ENCODE measurements at regions not wholly inside any gene's neighbourhood (a gene's known extent, or its start where the extent isn't known, plus 50 kb on each side); places are given as distances from the start of the nearest gene placed in this dataset.

- Mint-ChIP-seq H3K4me3 (no peak overlapping the region), H3K9me3 (peaks cover 4 to 9% (median 8%) of the 10 kb centered on the region in 7 donors), H3K36me3 (peaks cover 0 to 10% of the 10 kb centered on the region in 2 donors), H3K4me1 (no peaks in the 10 kb centered on the region), H3K27ac (no peak overlapping the region), H3K27me3 (peaks cover 24 to 28% (median 27%) of the 10 kb centered on the region in 3 donors)
- no peak for ATAC-seq (ENCODE audit: low read depth in 2 of 2)
- DNase-seq: no peak
Observed at GRCh38 chr2:48016225-48017019, 110.1 kb upstream of the FBXO11 start.

GRCh38 chr2:48017136-48017535 is 110.8 kb upstream of the FBXO11 start:
- Mint-ChIP-seq H3K27ac (no peak overlapping the region), H3K9me3 (peaks cover 7 to 14% (median 9%) of the 10 kb centered on the region in 7 donors), H3K36me3 (peaks cover 0 to 18% of the 10 kb centered on the region in 2 donors), H3K27me3 (peaks cover 31 to 34% (median 33%) of the 10 kb centered on the region in 3 donors), H3K4me1 (no peaks in the 10 kb centered on the region), H3K4me3 (no peak overlapping the region)
- ATAC-seq (ENCODE audit: low read depth in 2 of 2) (no peak), DNase-seq (no peak)

GRCh38 chr2:48018480-48018879 is 112.2 kb upstream of the FBXO11 start:
- ATAC-seq (ENCODE audit: low read depth in 2 of 2): no peak
- peaks cover 7 to 14% (median 9%) of the 10 kb centered on the region in 7 donors for H3K9me3 Mint-ChIP-seq

GRCh38 chr2:48026865-48027264 is 120.6 kb upstream of the FBXO11 start:
- peaks cover 0 to 3% of the 10 kb centered on the region in 2 donors for H3K36me3 Mint-ChIP-seq
- H3K27me3 Mint-ChIP-seq: peaks cover 11 to 34% (median 17%) of the 10 kb centered on the region in 3 donors
- ATAC-seq (ENCODE audit: low read depth in 2 of 2) (no peak), DNase-seq (no peak)
- peak overlapping the region in 1 of 6 donors; percentile 15 for H3K27ac Mint-ChIP-seq
- peaks cover 0 to 8% (median under 1%) of the 10 kb centered on the region in 7 donors for H3K9me3 Mint-ChIP-seq
- H3K4me1 Mint-ChIP-seq: no peaks in the 10 kb centered on the region
- no peak overlapping the region for H3K4me3 Mint-ChIP-seq

More at GRCh38 chr2:48018480-48018879, 112.2 kb upstream of the FBXO11 start:
- DNase-seq: no peak
- H3K36me3 Mint-ChIP-seq: peaks cover 0 to 18% of the 10 kb centered on the region in 2 donors
- peaks cover 35 to 39% (median 39%) of the 10 kb centered on the region in 3 donors for H3K27me3 Mint-ChIP-seq
- H3K4me3 Mint-ChIP-seq: no peak overlapping the region
- H3K4me1 Mint-ChIP-seq: no peaks in the 10 kb centered on the region
- no peak overlapping the region for H3K27ac Mint-ChIP-seq

- Mint-ChIP-seq H3K36me3 (no peaks in the 10 kb centered on the region), H3K27ac (no peak overlapping the region), H3K9me3 (peaks cover 0 to 18% (median 9%) of the 10 kb centered on the region in 7 donors), H3K27me3 (peaks cover 0 to 10% (median 0%) of the 10 kb centered on the region in 3 donors), H3K4me1 (peaks cover 5 to 9% (median 8%) of the 10 kb centered on the region in 3 donors), H3K4me3 (no peak overlapping the region)
- DNase-seq (no peak), ATAC-seq (ENCODE audit: low read depth in 2 of 2) (no peak)
Observed at GRCh38 chr2:48032765-48033164, 126.5 kb upstream of the FBXO11 start.

- DNase-seq: no peak
Observed at GRCh38 chr2:48034295-48034694, 128.0 kb upstream of the FBXO11 start.

GRCh38 chr2:48036312-48036711 is 130.0 kb upstream of the FBXO11 start:
- H3K4me1 Mint-ChIP-seq: peaks cover 5 to 9% (median 8%) of the 10 kb centered on the region in 3 donors
- no peak overlapping the region for H3K4me3 Mint-ChIP-seq
- ATAC-seq (ENCODE audit: low read depth in 2 of 2): no peak

More at GRCh38 chr2:48034295-48034694, 128.0 kb upstream of the FBXO11 start:
- ATAC-seq (ENCODE audit: low read depth in 2 of 2): peak in 1 of 2 donors; percentile 50
- H3K36me3 Mint-ChIP-seq: peaks cover 0 to 5% of the 10 kb centered on the region in 2 donors
- H3K4me3 Mint-ChIP-seq: no peak overlapping the region
- no peaks in the 10 kb centered on the region for H3K27me3 Mint-ChIP-seq
- H3K27ac Mint-ChIP-seq: peak overlapping the region in 2 of 6 donors; percentile 9 to 88
- peaks cover 5 to 9% (median 8%) of the 10 kb centered on the region in 3 donors for H3K4me1 Mint-ChIP-seq
- H3K9me3 Mint-ChIP-seq: peaks cover 3 to 15% (median 12%) of the 10 kb centered on the region in 7 donors

GRCh38 chr2:48039209-48039990 is 133.1 kb upstream of the FBXO11 start:
- H3K27me3 Mint-ChIP-seq: peaks cover 0 to 27% (median 0%) of the 10 kb centered on the region in 3 donors
- H3K4me1 Mint-ChIP-seq: peaks cover 2 to 19% (median 5%) of the 10 kb centered on the region in 3 donors
- H3K9me3 Mint-ChIP-seq: peaks cover 5 to 20% (median 13%) of the 10 kb centered on the region in 7 donors
- ATAC-seq (ENCODE audit: low read depth in 2 of 2) (no peak), DNase-seq (no peak)
- no peak overlapping the region for H3K4me3 Mint-ChIP-seq
- H3K27ac Mint-ChIP-seq: peak overlapping the region in 1 of 6 donors; percentile 70
- peaks cover 0 to 10% of the 10 kb centered on the region in 2 donors for H3K36me3 Mint-ChIP-seq

More at GRCh38 chr2:48036312-48036711, 130.0 kb upstream of the FBXO11 start:
- Mint-ChIP-seq H3K36me3 (peaks cover 0 to 10% of the 10 kb centered on the region in 2 donors), H3K27ac (no peak overlapping the region), H3K27me3 (peaks cover 0 to 14% (median 0%) of the 10 kb centered on the region in 3 donors), H3K9me3 (peaks cover 5 to 19% (median 12%) of the 10 kb centered on the region in 7 donors)
- no peak for DNase-seq

GRCh38 chr2:48043131-48043700 is 136.9 kb upstream of the FBXO11 start:
- H3K27me3 Mint-ChIP-seq: peaks cover 0 to 27% (median 0%) of the 10 kb centered on the region in 3 donors
- no peak for DNase-seq
- H3K9me3 Mint-ChIP-seq: peaks cover 0 to 7% (median 5%) of the 10 kb centered on the region in 7 donors
- ATAC-seq (ENCODE audit: low read depth in 2 of 2): no peak
- H3K36me3 Mint-ChIP-seq: peaks cover 0 to 10% of the 10 kb centered on the region in 2 donors
- peak overlapping the region in 1 of 6 donors; percentile 84 for H3K27ac Mint-ChIP-seq
- peaks cover 20 to 40% (median 25%) of the 10 kb centered on the region in 3 donors for H3K4me1 Mint-ChIP-seq
- H3K4me3 Mint-ChIP-seq: peak overlapping the region in 1 of 8 donors; percentile 37

- Mint-ChIP-seq H3K4me1 (peaks cover 21 to 46% (median 26%) of the 10 kb centered on the region in 3 donors), H3K36me3 (peaks cover 0 to 10% of the 10 kb centered on the region in 2 donors), H3K9me3 (peaks cover 0 to 7% (median 5%) of the 10 kb centered on the region in 7 donors), H3K27me3 (peaks cover 0 to 27% (median 0%) of the 10 kb centered on the region in 3 donors), H3K27ac (no peak overlapping the region), H3K4me3 (no peak overlapping the region)
- DNase-seq: no peak
- ATAC-seq (ENCODE audit: low read depth in 2 of 2): no peak
Observed at GRCh38 chr2:48043746-48044145, 137.4 kb upstream of the FBXO11 start.

GRCh38 chr2:48045613-48046012 is 139.3 kb upstream of the FBXO11 start:
- Mint-ChIP-seq H3K4me3 (peak overlapping the region in 6 of 8 donors; percentile 10 to 80 (median 50)), H3K36me3 (no peaks in the 10 kb centered on the region), H3K27me3 (peaks cover 0 to 19% (median 0%) of the 10 kb centered on the region in 3 donors), H3K4me1 (peaks cover 27 to 56% (median 30%) of the 10 kb centered on the region in 3 donors), H3K9me3 (peaks cover 0 to 2% (median 0%) of the 10 kb centered on the region in 7 donors), H3K27ac (peak overlapping the region in 1 of 6 donors; percentile 41)
- ATAC-seq (ENCODE audit: low read depth in 2 of 2) (peak; percentile 93 to 94), DNase-seq (peak; percentile 26)

GRCh38 chr2:48048476-48049171 is 142.3 kb upstream of the FBXO11 start:
- Mint-ChIP-seq H3K36me3 (peaks cover 0 to 3% of the 10 kb centered on the region in 2 donors), H3K27ac (peak overlapping the region in 3 of 6 donors; percentile 20 to 93 (median 41)), H3K9me3 (peaks cover 0 to 8% (median 3%) of the 10 kb centered on the region in 7 donors), H3K4me3 (no peak overlapping the region), H3K4me1 (peaks cover 30 to 44% (median 32%) of the 10 kb centered on the region in 3 donors), H3K27me3 (no peaks in the 10 kb centered on the region)
- DNase-seq (peak; percentile 14), ATAC-seq (ENCODE audit: low read depth in 2 of 2) (peak; percentile 48 to 56)

Data from naive B cell (primary cell).